Stomach smooth muscle (tissue), 2 donors: ENCODE measurements at regions not wholly inside any gene's neighbourhood (a gene's known extent, or its start where the extent isn't known, plus 50 kb on each side); places are given as distances from the start of the nearest gene placed in this dataset.

Experiments used
- H3K27ac ChIP-seq: one replicate; pipeline ENCODE4 v1.7.0; 2013; ENCODE audit warnings: mild to moderate bottlenecking, low read length, inconsistent platforms
- H3K27me3 ChIP-seq, 2 donors: one replicate each; pipeline ENCODE4 v1.7.0; 2013; ENCODE audit warnings: low read length in 2 of 2; ENCODE audit not compliant: insufficient read depth in 2 of 2, control insufficient read depth in 1 of 2
- H3K36me3 ChIP-seq, 2 donors: one replicate each; pipeline ENCODE4 v1.7.0; 2013; ENCODE audit warnings: low read length in 2 of 2; ENCODE audit not compliant: control insufficient read depth in 2 of 2, insufficient read depth in 2 of 2
- H3K4me1 ChIP-seq: one replicate; pipeline ENCODE4 v1.7.0; 2013; ENCODE audit warnings: low read length; ENCODE audit not compliant: control insufficient read depth, insufficient read depth
- H3K4me3 ChIP-seq, 2 donors: one replicate each; pipeline ENCODE4 v1.7.0; 2013; ENCODE audit warnings: low read length in 2 of 2
- H3K9ac ChIP-seq, 2 donors: one replicate each; pipeline ENCODE4 v1.7.0; 2013; ENCODE audit warnings: low read length in 2 of 2, mild to moderate bottlenecking in 1 of 2
- H3K9me3 ChIP-seq, 2 donors: one replicate each; pipeline ENCODE4 v1.7.0; 2013; ENCODE audit warnings: low read length in 2 of 2; ENCODE audit not compliant: control insufficient read depth in 2 of 2
- donor health status: healthy.
- donor health status: Pancreatic carcinoma.

GRCh38 chr15:91711384-91712033 lies 142.0 kb upstream of the SLCO3A1 start:
- Histone ChIP-seq H3K4me3 (no peak overlapping the region), H3K4me1 (no peaks in the 10 kb centered on the region), H3K9ac (no peak overlapping the region), H3K36me3 (no peaks in the 10 kb centered on the region), H3K27me3 (peaks cover 2 to 4% of the 10 kb centered on the region in 2 donors), H3K27ac (no peak overlapping the region), H3K9me3 (no peaks in the 10 kb centered on the region)

- peaks cover 2 to 4% of the 10 kb centered on the region in 2 donors for H3K27me3 ChIP-seq
- H3K27ac ChIP-seq = no peak overlapping the region
- no peak overlapping the region for H3K4me3 ChIP-seq
- no peaks in the 10 kb centered on the region for H3K36me3 ChIP-seq
- H3K4me1 ChIP-seq = no peaks in the 10 kb centered on the region
- no peak overlapping the region for H3K9ac ChIP-seq
- H3K9me3 ChIP-seq = no peaks in the 10 kb centered on the region
Observed at GRCh38 chr15:91712286-91712685, 141.2 kb upstream of the SLCO3A1 start.

- no peak overlapping the region for H3K4me3 ChIP-seq
- H3K27ac ChIP-seq = no peak overlapping the region
- H3K4me1 ChIP-seq = no peaks in the 10 kb centered on the region
- H3K9ac ChIP-seq = no peak overlapping the region
- H3K9me3 ChIP-seq = peaks cover 0 to 4% of the 10 kb centered on the region in 2 donors
- H3K27me3 ChIP-seq = peaks cover 2 to 4% of the 10 kb centered on the region in 2 donors
- no peaks in the 10 kb centered on the region for H3K36me3 ChIP-seq
Observed at GRCh38 chr15:91716536-91716935, 137.0 kb upstream of the SLCO3A1 start.

GRCh38 chr15:91717811-91718210 lies 135.7 kb upstream of the SLCO3A1 start:
- H3K4me3 ChIP-seq = no peak overlapping the region
- no peak overlapping the region for H3K9ac ChIP-seq
- H3K27ac ChIP-seq = no peak overlapping the region
- H3K4me1 ChIP-seq = no peaks in the 10 kb centered on the region
- no peaks in the 10 kb centered on the region for H3K36me3 ChIP-seq
- H3K27me3 ChIP-seq = peaks cover 2 to 4% of the 10 kb centered on the region in 2 donors
- peaks cover 0 to 4% of the 10 kb centered on the region in 2 donors for H3K9me3 ChIP-seq

GRCh38 chr15:91723959-91724358 lies 129.5 kb upstream of the SLCO3A1 start:
- no peak overlapping the region for H3K9ac ChIP-seq
- no peak overlapping the region for H3K27ac ChIP-seq
- H3K36me3 ChIP-seq = no peaks in the 10 kb centered on the region
- no peaks in the 10 kb centered on the region for H3K4me1 ChIP-seq
- peaks cover 0 to 3% of the 10 kb centered on the region in 2 donors for H3K9me3 ChIP-seq
- H3K27me3 ChIP-seq = peaks cover 0 to 4% of the 10 kb centered on the region in 2 donors
- H3K4me3 ChIP-seq = no peak overlapping the region

- no peak overlapping the region for H3K27ac ChIP-seq
Observed at GRCh38 chr15:91733661-91734060, 119.8 kb upstream of the SLCO3A1 start.

GRCh38 chr15:91737151-91737818 lies 116.2 kb upstream of the SLCO3A1 start:
- H3K36me3 ChIP-seq = no peaks in the 10 kb centered on the region

More at GRCh38 chr15:91733661-91734060, 119.8 kb upstream of the SLCO3A1 start:
- H3K4me1 ChIP-seq = no peaks in the 10 kb centered on the region
- no peak overlapping the region for H3K4me3 ChIP-seq
- H3K9ac ChIP-seq = no peak overlapping the region
- peaks cover 0 to 10% of the 10 kb centered on the region in 2 donors for H3K27me3 ChIP-seq
- no peaks in the 10 kb centered on the region for H3K36me3 ChIP-seq
- H3K9me3 ChIP-seq = no peaks in the 10 kb centered on the region

GRCh38 chr15:91741986-91742385 lies 111.5 kb upstream of the SLCO3A1 start:
- Histone ChIP-seq H3K27ac (no peak overlapping the region), H3K9ac (no peak overlapping the region), H3K27me3 (peaks cover 0 to 4% of the 10 kb centered on the region in 2 donors)

More at GRCh38 chr15:91737151-91737818, 116.2 kb upstream of the SLCO3A1 start:
- H3K4me3 ChIP-seq = no peak overlapping the region
- no peak overlapping the region for H3K27ac ChIP-seq
- peaks cover 0 to 5% of the 10 kb centered on the region in 2 donors for H3K27me3 ChIP-seq
- no peaks in the 10 kb centered on the region for H3K4me1 ChIP-seq
- no peaks in the 10 kb centered on the region for H3K9me3 ChIP-seq
- H3K9ac ChIP-seq = no peak overlapping the region

GRCh38 chr15:91751611-91752010 lies 101.9 kb upstream of the SLCO3A1 start:
- no peak overlapping the region for H3K27ac ChIP-seq
- no peak overlapping the region for H3K4me3 ChIP-seq
- H3K9me3 ChIP-seq = no peaks in the 10 kb centered on the region
- no peaks in the 10 kb centered on the region for H3K27me3 ChIP-seq
- no peak overlapping the region for H3K9ac ChIP-seq
- no peaks in the 10 kb centered on the region for H3K4me1 ChIP-seq
- H3K36me3 ChIP-seq = no peaks in the 10 kb centered on the region

More at GRCh38 chr15:91741986-91742385, 111.5 kb upstream of the SLCO3A1 start:
- no peaks in the 10 kb centered on the region for H3K4me1 ChIP-seq
- no peaks in the 10 kb centered on the region for H3K9me3 ChIP-seq
- H3K36me3 ChIP-seq = no peaks in the 10 kb centered on the region
- no peak overlapping the region for H3K4me3 ChIP-seq

GRCh38 chr15:91752081-91752785 lies 101.3 kb upstream of the SLCO3A1 start:
- Histone ChIP-seq H3K27ac (no peak overlapping the region), H3K9ac (no peak overlapping the region), H3K9me3 (no peaks in the 10 kb centered on the region), H3K36me3 (no peaks in the 10 kb centered on the region), H3K4me1 (no peaks in the 10 kb centered on the region), H3K4me3 (no peak overlapping the region), H3K27me3 (no peaks in the 10 kb centered on the region)
